GM12864 (cell line): ENCODE measurements at regions not wholly inside any gene's neighbourhood (a gene's known extent, or its start where the extent isn't known, plus 50 kb on each side); places are given as distances from the start of the nearest gene placed in this dataset.
"Not testable (repeated sequence)": the region's sequence is repeated elsewhere in the genome, so short reads cannot be mapped to it uniquely, and the experiment has no call there.

ENCODE experiments used
- DNase-seq: peaks from one replicate; pipeline ENCODE4 v3.0.0-alpha.2; 2011; ENCODE audit warnings: low read depth
- H3K4me3 ChIP-seq: 2 replicates; pipeline ENCODE4 v1.5.1; 2011; ENCODE audit warnings: mild to moderate bottlenecking, low read depth, low read length, control low read depth
- CTCF ChIP-seq: IDR thresholded peaks from 2 replicates; pipeline ENCODE4 v1.5.1; 2011; ENCODE audit warnings: low read depth, mild to moderate bottlenecking, moderate library complexity, low read length, control low read depth, inconsistent platforms; ENCODE audit errors: missing control alignments

GRCh38 chr15:45871121-45871855, 236.5 kb downstream of the SQOR start:
- no peak for DNase-seq
- H3K4me3 ChIP-seq = no peak overlapping the region
- TF ChIP-seq CTCF = no peak

DNA sequence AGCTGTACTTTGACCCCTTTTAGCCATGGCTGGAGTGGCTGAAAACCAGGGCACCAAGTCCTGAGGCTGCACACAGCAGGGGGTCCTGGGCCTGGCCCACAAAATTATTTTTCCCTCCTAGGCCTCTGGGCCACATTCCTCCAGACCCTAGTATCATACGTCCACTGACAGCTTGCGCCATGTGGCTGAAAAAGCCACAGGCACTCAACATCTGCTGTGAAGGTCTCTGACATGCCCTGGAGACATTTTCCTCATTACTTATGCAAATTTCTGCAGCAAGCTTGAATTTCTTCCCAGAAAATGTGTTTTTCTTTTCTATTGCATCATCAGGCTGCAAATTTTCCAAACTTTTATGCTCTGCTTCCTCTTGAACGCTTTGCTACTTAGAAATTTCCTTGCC, 239.0 kb downstream of the SQOR start:
- no peak for TF ChIP-seq CTCF
- no peak for DNase-seq
- no peak overlapping the region for H3K4me3 ChIP-seq

DNA sequence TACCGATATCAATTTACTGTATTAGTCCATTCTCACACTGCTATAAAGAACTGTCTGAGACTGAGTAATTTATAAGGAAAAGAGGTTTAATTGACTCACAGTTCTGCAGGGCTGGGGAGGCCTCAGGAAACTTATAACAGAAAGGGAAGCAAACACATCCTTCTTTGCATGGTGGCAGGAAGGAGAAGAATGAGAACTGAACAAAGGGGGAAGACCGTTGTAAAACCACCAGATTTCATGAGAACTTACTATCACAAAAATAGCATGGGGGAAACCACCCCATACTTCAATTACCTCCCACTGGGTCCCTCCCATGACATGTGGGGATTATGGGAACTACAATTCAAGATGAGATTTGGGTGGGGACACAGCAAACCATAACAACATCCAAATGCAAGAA, 239.7 kb downstream of the SQOR start:
- not testable (repeated sequence) for DNase-seq

GRCh38 chr15:45884289-45884688, 249.5 kb downstream of the SQOR start:
- H3K4me3 ChIP-seq = no peak overlapping the region
- no peak for DNase-seq
- no peak for TF ChIP-seq CTCF

More for the DNA sequence above, 239.7 kb downstream of the SQOR start:
- not testable (repeated sequence) for H3K4me3 ChIP-seq

- no peak for TF ChIP-seq CTCF
Observed at GRCh38 chr15:45884755-45885445, 250.1 kb downstream of the SQOR start.

GRCh38 chr15:45885801-45886200, 251.0 kb downstream of the SQOR start:
- no peak for TF ChIP-seq CTCF
- DNase-seq = no peak
- no peak overlapping the region for H3K4me3 ChIP-seq

More at GRCh38 chr15:45884755-45885445, 250.1 kb downstream of the SQOR start:
- DNase-seq = no peak
- H3K4me3 ChIP-seq = no peak overlapping the region

DNA sequence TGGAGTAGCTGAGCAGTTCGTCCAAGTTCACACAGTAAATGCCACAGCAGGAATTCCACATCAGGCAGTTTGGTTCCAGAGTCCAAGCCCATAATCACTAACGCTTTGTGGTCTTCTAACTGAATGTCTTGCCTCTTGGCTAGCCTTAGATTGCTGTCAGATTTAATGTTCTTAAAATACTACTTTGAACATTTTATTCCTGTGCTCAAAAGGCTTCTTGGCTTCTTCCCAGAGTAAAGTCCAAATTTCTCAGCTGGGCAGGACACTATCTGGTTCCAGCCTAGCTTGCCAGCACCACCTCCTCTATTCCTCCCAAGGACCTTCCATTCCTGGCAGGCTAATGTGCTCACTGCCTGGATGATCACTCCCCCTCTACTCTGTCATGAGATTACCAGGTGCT, 256.9 kb downstream of the SQOR start:
- DNase-seq = no peak
- H3K4me3 ChIP-seq = no peak overlapping the region
- no peak for TF ChIP-seq CTCF
